NB4 (cell line): ENCODE measurements at regions not wholly inside any gene's neighbourhood (a gene's known extent, or its start where the extent isn't known, plus 50 kb on each side); places are given as distances from the start of the nearest gene placed in this dataset.

Experiments
- POLR2A ChIP-seq: IDR thresholded peaks from 2 replicates; pipeline ENCODE4 v1.6.1; 2011; ENCODE audit warnings: mild to moderate bottlenecking; ENCODE audit not compliant: insufficient read length; ENCODE audit errors: extremely low read depth
- TF ChIP-seq, protein P1 (sequence below): IDR thresholded peaks from 2 replicates; pipeline ENCODE4 v1.6.1; 2011; ENCODE audit warnings: low read depth, low read length
- TF ChIP-seq, protein P2 (sequence below): IDR thresholded peaks from one replicate; pipeline ENCODE4 v1.5.1; 2012; ENCODE audit warnings: low read depth, low read length

DNA sequence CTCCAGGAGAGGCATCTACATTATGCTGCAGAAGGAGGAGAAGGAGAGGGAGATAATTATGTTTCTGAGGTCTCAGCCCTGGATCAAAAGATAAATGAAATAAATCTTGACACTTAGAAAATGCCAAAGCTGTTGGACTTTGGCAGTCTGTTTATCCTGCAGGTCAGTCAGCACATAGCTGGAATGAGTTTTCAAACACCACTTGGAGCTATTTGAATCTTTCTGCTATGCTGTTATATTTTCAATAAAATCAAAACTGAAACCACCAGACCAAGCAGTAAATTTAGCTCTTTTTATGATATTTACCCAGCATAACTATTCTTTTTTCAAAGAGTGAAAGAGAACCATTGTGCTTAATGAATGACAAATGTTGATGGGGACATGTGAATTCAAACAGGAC lies 505.1 kb upstream of the ITGA1 start:
- TF ChIP-seq, protein P1, sequence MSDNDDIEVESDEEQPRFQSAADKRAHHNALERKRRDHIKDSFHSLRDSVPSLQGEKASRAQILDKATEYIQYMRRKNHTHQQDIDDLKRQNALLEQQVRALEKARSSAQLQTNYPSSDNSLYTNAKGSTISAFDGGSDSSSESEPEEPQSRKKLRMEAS = no peak
- TF ChIP-seq POLR2A = no peak
- TF ChIP-seq, protein P2, sequence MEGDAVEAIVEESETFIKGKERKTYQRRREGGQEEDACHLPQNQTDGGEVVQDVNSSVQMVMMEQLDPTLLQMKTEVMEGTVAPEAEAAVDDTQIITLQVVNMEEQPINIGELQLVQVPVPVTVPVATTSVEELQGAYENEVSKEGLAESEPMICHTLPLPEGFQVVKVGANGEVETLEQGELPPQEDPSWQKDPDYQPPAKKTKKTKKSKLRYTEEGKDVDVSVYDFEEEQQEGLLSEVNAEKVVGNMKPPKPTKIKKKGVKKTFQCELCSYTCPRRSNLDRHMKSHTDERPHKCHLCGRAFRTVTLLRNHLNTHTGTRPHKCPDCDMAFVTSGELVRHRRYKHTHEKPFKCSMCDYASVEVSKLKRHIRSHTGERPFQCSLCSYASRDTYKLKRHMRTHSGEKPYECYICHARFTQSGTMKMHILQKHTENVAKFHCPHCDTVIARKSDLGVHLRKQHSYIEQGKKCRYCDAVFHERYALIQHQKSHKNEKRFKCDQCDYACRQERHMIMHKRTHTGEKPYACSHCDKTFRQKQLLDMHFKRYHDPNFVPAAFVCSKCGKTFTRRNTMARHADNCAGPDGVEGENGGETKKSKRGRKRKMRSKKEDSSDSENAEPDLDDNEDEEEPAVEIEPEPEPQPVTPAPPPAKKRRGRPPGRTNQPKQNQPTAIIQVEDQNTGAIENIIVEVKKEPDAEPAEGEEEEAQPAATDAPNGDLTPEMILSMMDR = no peak
